NB4 (cell line): ENCODE measurements at regions not wholly inside any gene's neighbourhood (a gene's known extent, or its start where the extent isn't known, plus 50 kb on each side); places are given as distances from the start of the nearest gene placed in this dataset.

Experiments
- CTCF ChIP-seq: IDR thresholded peaks from one replicate; pipeline ENCODE4 v1.5.1; 2012; ENCODE audit warnings: low read depth, low read length
- MAX ChIP-seq: IDR thresholded peaks from 2 replicates; pipeline ENCODE4 v1.6.1; 2011; ENCODE audit warnings: low read depth, low read length
- MYC ChIP-seq: IDR thresholded peaks from 2 replicates; pipeline ENCODE4 v1.6.1; 2011; ENCODE audit warnings: low read depth, low read length
- POLR2A ChIP-seq: IDR thresholded peaks from 2 replicates; pipeline ENCODE4 v1.6.1; 2011; ENCODE audit warnings: mild to moderate bottlenecking; ENCODE audit not compliant: insufficient read length; ENCODE audit errors: extremely low read depth

- TF ChIP-seq CTCF (no peak), MAX (no peak), POLR2A (no peak), MYC (no peak)
These were observed 420.3 kb upstream of the POU3F3 start for GRCh38 chr2:104433657-104434056.
